ENCODE measurements at regions not wholly inside any gene's neighbourhood (a gene's known extent, or its start where the extent isn't known, plus 50 kb on each side); places are given as distances from the start of the nearest gene placed in this dataset.

DNA sequence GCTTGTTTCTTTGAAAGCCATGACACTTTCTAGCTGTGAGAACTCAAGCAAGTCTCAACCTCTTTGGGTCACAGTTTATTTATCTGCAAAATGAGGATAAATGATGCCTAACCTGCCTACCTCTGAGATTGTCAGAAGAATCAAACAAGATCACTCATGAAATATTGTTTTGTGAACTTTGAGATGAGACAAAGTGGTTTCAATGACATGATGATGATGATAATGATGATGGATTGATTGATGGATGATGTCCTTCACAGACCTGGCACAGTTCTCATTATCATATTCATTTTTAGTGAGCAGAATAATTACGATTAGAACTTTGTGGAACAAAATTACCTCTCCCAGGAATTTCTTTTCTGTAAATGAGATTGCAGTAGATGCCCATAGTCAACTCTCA is 129.2 kb downstream of the HHIPL2 start:
- H3K9me3 ChIP-seq (ENCODE audit: control insufficient read depth, insufficient read depth, low read length): no peaks in the 10 kb centered on the region
- H3K4me3 ChIP-seq (ENCODE audit: low read depth, low read length): no peak overlapping the region
- no peaks in the 10 kb centered on the region for H3K27me3 ChIP-seq (ENCODE audit: control insufficient read depth, insufficient read depth, low read length)
- DNase-seq (ENCODE audit: low read depth in 4 of 6, low spot score in 6 of 6): no peak
- H3K4me1 ChIP-seq (ENCODE audit: control insufficient read depth, insufficient read depth, low read length): no peaks in the 10 kb centered on the region
- H3K36me3 ChIP-seq (ENCODE audit: control insufficient read depth, insufficient read depth, low read length): no peaks in the 10 kb centered on the region
- H3K27ac ChIP-seq (ENCODE audit: low read depth, low read length): no peak overlapping the region
- no CpG with 5 or more reads among the region's 1 CpG for WGBS (ENCODE audit: insufficient coverage)

DNA sequence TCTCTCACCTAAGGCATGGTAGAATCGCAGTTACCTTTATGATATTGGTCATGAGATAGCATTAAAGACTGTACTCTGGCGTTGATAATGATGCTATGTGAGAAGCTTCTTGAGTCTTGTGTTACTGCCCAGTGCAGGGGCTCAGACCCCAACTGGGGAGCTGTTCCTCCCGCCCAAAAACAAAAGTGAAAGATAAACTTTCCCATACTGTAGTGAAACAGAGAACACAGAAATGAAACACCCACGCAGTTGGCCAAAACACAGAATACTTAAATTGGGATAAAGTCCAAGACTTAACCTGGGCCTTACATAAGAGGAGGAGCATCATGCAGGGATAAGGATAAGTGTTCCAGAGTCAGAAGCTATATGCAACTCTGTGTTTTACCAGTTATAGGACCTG is 130.6 kb downstream of the HHIPL2 start:
- Histone ChIP-seq H3K27ac (ENCODE audit: low read depth, low read length) (no peak overlapping the region), H3K9me3 (ENCODE audit: control insufficient read depth, insufficient read depth, low read length) (no peaks in the 10 kb centered on the region), H3K4me1 (ENCODE audit: control insufficient read depth, insufficient read depth, low read length) (no peaks in the 10 kb centered on the region), H3K27me3 (ENCODE audit: control insufficient read depth, insufficient read depth, low read length) (no peaks in the 10 kb centered on the region), H3K4me3 (ENCODE audit: low read depth, low read length) (no peak overlapping the region), H3K36me3 (ENCODE audit: control insufficient read depth, insufficient read depth, low read length) (no peaks in the 10 kb centered on the region)
- no CpG with 5 or more reads among the region's 4 CpGs for WGBS (ENCODE audit: insufficient coverage)
- no peak for DNase-seq (ENCODE audit: low read depth in 4 of 6, low spot score in 6 of 6)

DNA sequence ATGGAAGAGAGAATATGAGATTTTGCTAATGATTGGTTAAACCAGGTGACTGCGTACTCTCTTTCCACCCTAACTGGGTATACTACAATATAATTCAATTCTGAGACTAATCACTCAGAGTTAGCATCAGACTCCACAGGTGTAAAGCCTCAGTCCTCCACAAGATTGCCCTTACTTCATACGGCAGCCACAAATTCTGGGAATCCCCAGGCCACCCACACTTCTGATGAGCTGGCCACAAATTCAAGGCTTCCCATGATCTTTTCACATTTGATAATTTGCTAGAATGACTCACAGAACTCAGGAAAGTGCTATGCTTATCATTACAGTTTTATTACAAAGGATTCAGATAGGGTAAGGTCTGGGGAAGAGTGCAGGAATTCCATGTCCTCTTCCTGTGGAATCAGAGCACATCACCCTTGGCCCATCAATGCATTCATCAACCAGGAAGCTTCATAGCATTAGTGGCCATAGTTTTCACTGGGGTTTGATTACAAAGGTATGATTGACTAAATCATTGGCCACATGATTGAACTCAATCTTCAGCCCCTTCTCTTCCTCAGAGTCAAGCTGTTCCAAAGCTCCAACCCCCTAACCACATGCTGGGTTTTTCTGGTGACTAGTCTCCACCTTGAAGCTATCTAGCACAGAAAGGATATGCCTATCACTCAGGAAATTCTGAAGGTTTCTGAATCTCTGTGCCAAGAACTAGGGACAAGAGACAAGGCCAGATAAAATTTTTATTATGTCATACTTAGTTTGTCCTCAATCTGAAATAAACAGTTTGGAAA is 131.7 kb downstream of the HHIPL2 start:
- Histone ChIP-seq H3K27me3 (ENCODE audit: control insufficient read depth, insufficient read depth, low read length) (no peaks in the 10 kb centered on the region), H3K4me1 (ENCODE audit: control insufficient read depth, insufficient read depth, low read length) (no peaks in the 10 kb centered on the region), H3K36me3 (ENCODE audit: control insufficient read depth, insufficient read depth, low read length) (no peaks in the 10 kb centered on the region), H3K27ac (ENCODE audit: low read depth, low read length) (no peak overlapping the region), H3K9me3 (ENCODE audit: control insufficient read depth, insufficient read depth, low read length) (no peaks in the 10 kb centered on the region), H3K4me3 (ENCODE audit: low read depth, low read length) (no peak overlapping the region)
- WGBS (ENCODE audit: insufficient coverage): 90% methylated on average over 2 of the region's 2 CpGs
- no peak for DNase-seq (ENCODE audit: low read depth in 4 of 6, low spot score in 6 of 6)

DNA sequence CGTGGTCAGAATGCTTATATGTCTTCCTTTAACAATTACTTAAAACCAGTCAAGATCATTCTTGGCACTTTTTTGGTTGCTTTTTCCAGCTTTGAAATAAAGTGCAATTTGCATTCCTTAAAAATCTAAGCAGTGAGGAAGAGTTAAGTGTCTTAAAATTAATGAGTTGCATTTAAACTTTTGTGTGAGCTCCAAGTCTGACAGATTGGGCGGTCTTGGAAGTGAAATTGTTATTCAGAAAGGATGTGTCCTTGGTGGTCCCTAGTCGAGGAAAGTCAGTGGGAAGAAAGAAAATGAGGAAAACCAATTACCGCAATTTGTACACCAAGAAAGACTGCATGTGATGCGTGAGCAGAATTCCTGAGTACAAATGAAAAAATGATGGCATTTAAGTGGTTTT is 132.5 kb downstream of the HHIPL2 start:
- WGBS (ENCODE audit: insufficient coverage): 50% methylated on average over 2 of the region's 5 CpGs
- H3K4me1 ChIP-seq (ENCODE audit: control insufficient read depth, insufficient read depth, low read length): no peaks in the 10 kb centered on the region
- no peaks in the 10 kb centered on the region for H3K9me3 ChIP-seq (ENCODE audit: control insufficient read depth, insufficient read depth, low read length)
- H3K36me3 ChIP-seq (ENCODE audit: control insufficient read depth, insufficient read depth, low read length): no peaks in the 10 kb centered on the region
- H3K4me3 ChIP-seq (ENCODE audit: low read depth, low read length): no peak overlapping the region
- no peaks in the 10 kb centered on the region for H3K27me3 ChIP-seq (ENCODE audit: control insufficient read depth, insufficient read depth, low read length)
- no peak overlapping the region for H3K27ac ChIP-seq (ENCODE audit: low read depth, low read length)
- peak in 2 of 6 donors; percentile 42 to 67 for DNase-seq (ENCODE audit: low read depth in 4 of 6, low spot score in 6 of 6)

DNA sequence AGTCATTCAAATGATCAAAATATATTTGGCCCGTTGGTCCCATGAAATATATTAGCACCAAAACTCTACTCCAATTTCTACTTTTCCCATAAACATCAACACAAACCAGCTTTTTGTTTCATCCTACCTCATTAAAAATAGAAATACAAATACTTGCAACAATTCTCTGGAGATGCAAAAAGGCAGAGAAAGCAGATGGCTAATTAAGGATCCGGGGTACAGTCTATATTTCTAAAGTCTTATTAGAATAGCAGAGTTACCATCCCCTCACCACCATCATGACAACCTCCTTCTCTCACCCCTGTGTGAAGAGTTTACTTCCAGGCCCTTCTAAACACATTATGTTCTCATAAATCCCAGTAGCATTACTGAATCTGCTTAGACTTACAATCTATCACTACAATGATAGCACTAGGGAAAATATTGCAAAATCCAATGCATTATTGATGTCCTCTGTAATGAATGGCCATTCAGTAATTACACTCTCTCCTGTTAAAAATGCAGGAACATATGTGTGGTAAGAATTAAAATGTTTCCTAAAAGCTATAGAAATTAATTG is 133.8 kb downstream of the HHIPL2 start:
- no CpG with 5 or more reads among the region's 2 CpGs for WGBS (ENCODE audit: insufficient coverage)
- no peak overlapping the region for H3K4me3 ChIP-seq (ENCODE audit: low read depth, low read length)
- no peaks in the 10 kb centered on the region for H3K9me3 ChIP-seq (ENCODE audit: control insufficient read depth, insufficient read depth, low read length)
- DNase-seq (ENCODE audit: low read depth in 4 of 6, low spot score in 6 of 6): peak in 1 of 6 donors; percentile 84
- no peaks in the 10 kb centered on the region for H3K27me3 ChIP-seq (ENCODE audit: control insufficient read depth, insufficient read depth, low read length)
- H3K36me3 ChIP-seq (ENCODE audit: control insufficient read depth, insufficient read depth, low read length): no peaks in the 10 kb centered on the region
- H3K4me1 ChIP-seq (ENCODE audit: control insufficient read depth, insufficient read depth, low read length): no peaks in the 10 kb centered on the region
- no peak overlapping the region for H3K27ac ChIP-seq (ENCODE audit: low read depth, low read length)

DNA sequence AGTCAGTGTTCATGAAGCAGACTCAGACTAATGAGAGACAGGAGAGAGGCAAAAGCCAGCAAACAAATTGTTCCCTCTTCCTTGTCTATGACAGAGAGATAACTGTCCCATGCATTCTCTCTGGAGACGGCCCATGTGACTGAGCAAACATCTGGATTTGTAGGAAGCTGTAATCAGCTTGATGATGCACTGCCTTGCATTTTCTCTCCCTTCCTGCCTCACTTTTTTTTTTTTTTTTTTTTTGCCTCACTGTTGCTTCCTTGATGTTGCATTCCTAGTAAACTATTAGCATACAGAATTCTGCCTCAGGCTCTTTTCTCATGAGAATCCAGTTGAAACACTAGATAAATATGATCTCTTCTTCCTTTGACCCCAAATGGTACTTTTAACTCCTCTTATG is 134.5 kb downstream of the HHIPL2 start:
- Histone ChIP-seq H3K27me3 (ENCODE audit: control insufficient read depth, insufficient read depth, low read length) (no peaks in the 10 kb centered on the region), H3K4me3 (ENCODE audit: low read depth, low read length) (no peak overlapping the region), H3K36me3 (ENCODE audit: control insufficient read depth, insufficient read depth, low read length) (no peaks in the 10 kb centered on the region), H3K27ac (ENCODE audit: low read depth, low read length) (no peak overlapping the region), H3K4me1 (ENCODE audit: control insufficient read depth, insufficient read depth, low read length) (no peaks in the 10 kb centered on the region), H3K9me3 (ENCODE audit: control insufficient read depth, insufficient read depth, low read length) (no peaks in the 10 kb centered on the region)
- 71% methylated on average over 1 of the region's 1 CpG for WGBS (ENCODE audit: insufficient coverage)
- no peak for DNase-seq (ENCODE audit: low read depth in 4 of 6, low spot score in 6 of 6)

DNA sequence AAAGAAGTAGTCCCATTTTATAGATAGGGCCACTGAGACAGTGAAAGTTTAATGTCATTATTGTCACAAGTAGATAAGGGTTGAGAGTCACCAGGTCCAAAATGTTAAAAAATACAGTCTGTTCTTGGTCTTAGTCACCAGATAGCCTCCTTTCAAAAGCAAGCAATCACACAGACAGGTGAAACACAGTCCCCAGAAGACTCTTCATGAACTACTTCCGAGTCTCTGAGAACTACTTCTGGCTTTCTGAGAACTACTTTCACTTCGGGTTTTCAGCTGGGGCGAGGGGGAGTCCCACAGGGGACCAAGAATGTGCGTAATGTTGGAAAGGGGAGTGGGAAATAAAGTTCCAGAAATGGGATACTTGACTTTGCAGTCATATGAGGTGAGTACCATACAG is 143.2 kb downstream of the HHIPL2 start:
- 86% methylated on average over 4 of the region's 4 CpGs for WGBS (ENCODE audit: insufficient coverage)
- H3K4me1 ChIP-seq (ENCODE audit: control insufficient read depth, insufficient read depth, low read length): no peaks in the 10 kb centered on the region

DNA sequence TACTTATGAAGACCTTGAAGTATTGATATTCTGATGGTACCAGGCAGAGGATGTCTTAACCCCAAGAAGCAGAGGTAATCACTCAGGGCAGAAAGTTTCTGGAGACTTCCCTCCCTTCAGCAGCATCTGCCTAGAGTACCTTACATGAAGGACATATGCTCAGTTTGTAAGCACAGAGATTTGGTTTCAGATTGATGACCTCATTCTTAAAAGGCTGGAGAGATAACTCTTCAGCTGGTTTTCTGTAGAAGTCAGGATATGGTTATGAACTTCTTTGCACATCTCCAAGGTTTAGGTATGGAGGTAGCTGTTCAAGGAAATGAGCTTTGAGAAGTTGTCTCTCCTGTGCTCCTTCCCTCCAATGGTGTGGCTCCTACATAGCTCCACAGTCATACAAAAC is 148.7 kb downstream of the HHIPL2 start:
- Histone ChIP-seq H3K36me3 (ENCODE audit: control insufficient read depth, insufficient read depth, low read length) (no peaks in the 10 kb centered on the region), H3K4me3 (ENCODE audit: low read depth, low read length) (no peak overlapping the region), H3K27me3 (ENCODE audit: control insufficient read depth, insufficient read depth, low read length) (no peaks in the 10 kb centered on the region), H3K27ac (ENCODE audit: low read depth, low read length) (no peak overlapping the region), H3K4me1 (ENCODE audit: control insufficient read depth, insufficient read depth, low read length) (no peaks in the 10 kb centered on the region), H3K9me3 (ENCODE audit: control insufficient read depth, insufficient read depth, low read length) (no peaks in the 10 kb centered on the region)
- no peak for DNase-seq (ENCODE audit: low read depth in 4 of 6, low spot score in 6 of 6)

More for the DNA sequence above, 143.2 kb downstream of the HHIPL2 start:
- no peaks in the 10 kb centered on the region for H3K9me3 ChIP-seq (ENCODE audit: control insufficient read depth, insufficient read depth, low read length)
- H3K36me3 ChIP-seq (ENCODE audit: control insufficient read depth, insufficient read depth, low read length): no peaks in the 10 kb centered on the region
- no peak overlapping the region for H3K27ac ChIP-seq (ENCODE audit: low read depth, low read length)
- no peak for DNase-seq (ENCODE audit: low read depth in 4 of 6, low spot score in 6 of 6)
- no peak overlapping the region for H3K4me3 ChIP-seq (ENCODE audit: low read depth, low read length)
- H3K27me3 ChIP-seq (ENCODE audit: control insufficient read depth, insufficient read depth, low read length): no peaks in the 10 kb centered on the region

DNA sequence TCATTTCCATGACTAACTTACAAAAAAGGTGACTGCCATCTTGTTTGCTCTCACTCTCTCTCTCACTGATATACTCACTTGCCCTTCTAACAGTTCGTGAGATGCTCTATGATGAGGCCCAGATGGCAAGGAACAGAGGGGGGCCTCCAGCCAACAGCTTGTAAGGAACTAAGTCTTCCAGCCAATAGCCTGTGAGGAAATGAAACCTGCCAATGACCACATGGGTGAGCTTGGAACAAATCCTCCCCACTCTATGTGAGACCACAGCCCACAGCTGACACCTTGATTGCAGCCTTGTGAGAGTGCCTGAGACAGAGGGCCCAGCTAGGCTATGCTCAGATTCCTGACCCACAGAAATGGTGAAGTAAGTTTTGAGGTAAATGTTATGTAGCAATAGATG is 153.7 kb downstream of the HHIPL2 start:
- no peaks in the 10 kb centered on the region for H3K27me3 ChIP-seq (ENCODE audit: control insufficient read depth, insufficient read depth, low read length)
- H3K4me1 ChIP-seq (ENCODE audit: control insufficient read depth, insufficient read depth, low read length): peaks cover 3% of the 10 kb centered on the region
- no peak overlapping the region for H3K4me3 ChIP-seq (ENCODE audit: low read depth, low read length)
- 44% methylated on average over 1 of the region's 1 CpG for WGBS (ENCODE audit: insufficient coverage)
- H3K27ac ChIP-seq (ENCODE audit: low read depth, low read length): no peak overlapping the region
- no peaks in the 10 kb centered on the region for H3K36me3 ChIP-seq (ENCODE audit: control insufficient read depth, insufficient read depth, low read length)
- no peaks in the 10 kb centered on the region for H3K9me3 ChIP-seq (ENCODE audit: control insufficient read depth, insufficient read depth, low read length)
- no peak for DNase-seq (ENCODE audit: low read depth in 4 of 6, low spot score in 6 of 6)

DNA sequence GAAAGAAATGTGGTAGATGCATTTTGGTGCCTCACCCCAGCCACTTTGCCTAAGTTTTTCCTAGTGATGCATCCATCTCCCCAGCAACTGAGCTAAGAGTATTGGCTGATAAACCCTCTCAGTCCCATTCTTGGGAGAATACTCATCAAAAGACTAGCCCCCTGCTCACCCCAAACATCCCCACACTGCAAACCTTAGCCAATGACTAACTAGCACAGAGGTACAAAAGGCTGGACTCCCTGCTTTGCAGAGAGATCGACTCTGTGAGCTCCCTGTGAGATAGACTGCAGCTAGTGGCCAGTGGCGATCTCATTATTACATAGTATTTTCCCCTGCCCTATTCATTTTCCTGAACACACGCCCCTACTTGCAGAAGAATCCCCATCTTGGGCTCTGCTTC is 155.3 kb downstream of the HHIPL2 start:
- no peaks in the 10 kb centered on the region for H3K27me3 ChIP-seq (ENCODE audit: control insufficient read depth, insufficient read depth, low read length)
- peaks cover 3% of the 10 kb centered on the region for H3K4me1 ChIP-seq (ENCODE audit: control insufficient read depth, insufficient read depth, low read length)
- no peak for DNase-seq (ENCODE audit: low read depth in 4 of 6, low spot score in 6 of 6)
- H3K9me3 ChIP-seq (ENCODE audit: control insufficient read depth, insufficient read depth, low read length): no peaks in the 10 kb centered on the region
- no peak overlapping the region for H3K27ac ChIP-seq (ENCODE audit: low read depth, low read length)
- no CpG with 5 or more reads among the region's 3 CpGs for WGBS (ENCODE audit: insufficient coverage)
- no peaks in the 10 kb centered on the region for H3K36me3 ChIP-seq (ENCODE audit: control insufficient read depth, insufficient read depth, low read length)
- no peak overlapping the region for H3K4me3 ChIP-seq (ENCODE audit: low read depth, low read length)

Data from spinal cord (tissue), 9 donors.